ENCODE measurements at regions not wholly inside any gene's neighbourhood (a gene's known extent, or its start where the extent isn't known, plus 50 kb on each side); places are given as distances from the start of the nearest gene placed in this dataset.

GRCh38 chr3:70615286-70615685 lies 302.8 kb upstream of the MDFIC2 start:
- FAIRE-seq (no peak), DNase-seq (ENCODE audit: low read depth, low spot score) (no peak)
- no peaks in the 10 kb centered on the region for H3K36me3 ChIP-seq (ENCODE audit: control insufficient read depth in 2 of 2, extremely low read depth in 1 of 2, insufficient read depth in 2 of 2, low read length in 2 of 2)
- BruUV-seq (replicated peaks): no TSS peak
- H3K9me3 ChIP-seq (replicated peaks; ENCODE audit: control insufficient read depth, insufficient read depth, low read length): no peaks in the 10 kb centered on the region
- no peak overlapping the region for H3K27ac ChIP-seq (ENCODE audit: insufficient read depth, low read depth, low read length)
- POLR2A ChIA-PET: no interaction called here
- H3K9ac ChIP-seq (replicated peaks; ENCODE audit: extremely low read depth, insufficient read depth, low read length): no peak overlapping the region
- dilution Hi-C loops (cut with MboI; ENCODE audit: extremely low pct_ligation_motif_present, low sequenced_read_pairs): no loop called here
- H3K9me1 ChIP-seq (replicated peaks; ENCODE audit: control insufficient read depth, extremely low read depth, insufficient read depth, low read length): no peaks in the 10 kb centered on the region
- H4K20me1 ChIP-seq (replicated peaks; ENCODE audit: control insufficient read depth, extremely low read depth, insufficient read depth, low read length): no peaks in the 10 kb centered on the region
- no peaks in the 10 kb centered on the region for H3K4me1 ChIP-seq (ENCODE audit: control insufficient read depth, extremely low read depth, insufficient read depth, low read length)
- CTCF ChIA-PET: no interaction called here
- H3K79me2 ChIP-seq (ENCODE audit: control insufficient read depth, insufficient read depth, low read length): no peaks in the 10 kb centered on the region
- intact Hi-C loops (cut with micrococcal nuclease): no loop called here
- no peak for TF ChIP-seq POLR2A (IDR thresholded peaks at IDR 0.05; ENCODE audit: low read depth, low read length)
- TF ChIP-seq CTCF (IDR thresholded peaks at IDR 0.05; ENCODE audit: extremely low read depth in 1 of 2, insufficient read depth in 1 of 2, low read depth in 1 of 2, low read length in 2 of 2): no peak
- no peak overlapping the region for H2AFZ ChIP-seq (ENCODE audit: low read depth, low read length)
- no peaks in the 10 kb centered on the region for H3K27me3 ChIP-seq (ENCODE audit: control insufficient read depth in 2 of 2, insufficient read depth in 2 of 2, low read length in 2 of 2)
- H3K4me3 ChIP-seq (replicated peaks in 1 of 3; ENCODE audit: insufficient read depth in 1 of 3, low read depth in 1 of 3, low read length in 3 of 3): no peak overlapping the region
- no peak overlapping the region for H3K4me2 ChIP-seq (ENCODE audit: insufficient read depth, low read length)

- Histone ChIP-seq H3K36me3 (ENCODE audit: control insufficient read depth in 2 of 2, extremely low read depth in 1 of 2, insufficient read depth in 2 of 2, low read length in 2 of 2) (no peaks in the 10 kb centered on the region), H3K9ac (replicated peaks; ENCODE audit: extremely low read depth, insufficient read depth, low read length) (no peak overlapping the region), H3K4me3 (replicated peaks in 1 of 3; ENCODE audit: insufficient read depth in 1 of 3, low read depth in 1 of 3, low read length in 3 of 3) (no peak overlapping the region), H3K9me1 (replicated peaks; ENCODE audit: control insufficient read depth, extremely low read depth, insufficient read depth, low read length) (no peaks in the 10 kb centered on the region), H4K20me1 (replicated peaks; ENCODE audit: control insufficient read depth, extremely low read depth, insufficient read depth, low read length) (no peaks in the 10 kb centered on the region), H3K79me2 (ENCODE audit: control insufficient read depth, insufficient read depth, low read length) (no peaks in the 10 kb centered on the region), H3K27me3 (ENCODE audit: control insufficient read depth in 2 of 2, insufficient read depth in 2 of 2, low read length in 2 of 2) (no peaks in the 10 kb centered on the region), H3K4me2 (ENCODE audit: insufficient read depth, low read length) (no peak overlapping the region), H2AFZ (ENCODE audit: low read depth, low read length) (no peak overlapping the region), H3K9me3 (replicated peaks; ENCODE audit: control insufficient read depth, insufficient read depth, low read length) (no peaks in the 10 kb centered on the region), H3K4me1 (ENCODE audit: control insufficient read depth, extremely low read depth, insufficient read depth, low read length) (no peaks in the 10 kb centered on the region), H3K27ac (ENCODE audit: insufficient read depth, low read depth, low read length) (no peak overlapping the region)
- no TSS peak for BruUV-seq (replicated peaks)
- FAIRE-seq (no peak), DNase-seq (ENCODE audit: low read depth, low spot score) (no peak)
- ChIA-PET CTCF (no interaction called here), POLR2A (no interaction called here)
- dilution Hi-C loops (cut with MboI; ENCODE audit: extremely low pct_ligation_motif_present, low sequenced_read_pairs) (no loop called here), intact Hi-C loops (cut with micrococcal nuclease) (no loop called here)
- TF ChIP-seq POLR2A (IDR thresholded peaks at IDR 0.05; ENCODE audit: low read depth, low read length) (no peak), GATA2 (IDR thresholded peaks at IDR 0.05; ENCODE audit: insufficient read depth, insufficient read length, low read depth, low read length) (no peak), FOS (IDR thresholded peaks at IDR 0.05; ENCODE audit: borderline replicate concordance, insufficient read depth, low read length) (no peak), POLR2AphosphoS5 (IDR thresholded peaks at IDR 0.05; ENCODE audit: insufficient read depth, low read depth, low read length) (no peak), JUN (IDR thresholded peaks at IDR 0.05; ENCODE audit: borderline replicate concordance, insufficient read depth, insufficient read length, low read depth) (no peak), MYC (IDR thresholded peaks at IDR 0.05; ENCODE audit: low read depth, low read length) (no peak), MAX (IDR thresholded peaks at IDR 0.05; ENCODE audit: insufficient read depth, insufficient read length) (no peak), CTCF (IDR thresholded peaks at IDR 0.05; ENCODE audit: extremely low read depth in 1 of 2, insufficient read depth in 1 of 2, low read depth in 1 of 2, low read length in 2 of 2) (no peak)
These were observed 301.7 kb upstream of the MDFIC2 start for GRCh38 chr3:70614111-70614510.

Data from endothelial cell of umbilical vein (primary cell).